ENCODE measurements at regions not wholly inside any gene's neighbourhood (a gene's known extent, or its start where the extent isn't known, plus 50 kb on each side); places are given as distances from the start of the nearest gene placed in this dataset.

- Histone ChIP-seq H3K4me3 (replicated peaks in 1 of 3; ENCODE audit: insufficient read depth in 1 of 3, low read depth in 1 of 3, low read length in 3 of 3) (no peak overlapping the region), H3K27me3 (ENCODE audit: control insufficient read depth in 2 of 2, insufficient read depth in 2 of 2, low read length in 2 of 2) (no peaks in the 10 kb centered on the region), H3K4me1 (ENCODE audit: control insufficient read depth, extremely low read depth, insufficient read depth, low read length) (no peaks in the 10 kb centered on the region), H3K9ac (replicated peaks; ENCODE audit: extremely low read depth, insufficient read depth, low read length) (no peak overlapping the region), H3K36me3 (ENCODE audit: control insufficient read depth in 2 of 2, extremely low read depth in 1 of 2, insufficient read depth in 2 of 2, low read length in 2 of 2) (no peaks in the 10 kb centered on the region), H3K79me2 (ENCODE audit: control insufficient read depth, insufficient read depth, low read length) (no peaks in the 10 kb centered on the region), H3K27ac (ENCODE audit: insufficient read depth, low read depth, low read length) (no peak overlapping the region), H2AFZ (ENCODE audit: low read depth, low read length) (no peak overlapping the region), H3K4me2 (ENCODE audit: insufficient read depth, low read length) (no peak overlapping the region), H3K9me1 (replicated peaks; ENCODE audit: control insufficient read depth, extremely low read depth, insufficient read depth, low read length) (no peaks in the 10 kb centered on the region), H4K20me1 (replicated peaks; ENCODE audit: control insufficient read depth, extremely low read depth, insufficient read depth, low read length) (no peaks in the 10 kb centered on the region), H3K9me3 (replicated peaks; ENCODE audit: control insufficient read depth, insufficient read depth, low read length) (peaks cover 2% of the 10 kb centered on the region)
- no TSS peak for BruUV-seq (replicated peaks)
- intact Hi-C loops (cut with micrococcal nuclease) = no loop called here
- TF ChIP-seq POLR2AphosphoS5 (IDR thresholded peaks at IDR 0.05; ENCODE audit: insufficient read depth, low read depth, low read length) (no peak), GATA2 (IDR thresholded peaks at IDR 0.05; ENCODE audit: insufficient read depth, insufficient read length, low read depth, low read length) (no peak), MYC (IDR thresholded peaks at IDR 0.05; ENCODE audit: low read depth, low read length) (no peak), POLR2A (IDR thresholded peaks at IDR 0.05; ENCODE audit: low read depth, low read length) (no peak)
- CTCF ChIA-PET = no interaction called here
- dilution Hi-C loops (cut with MboI; ENCODE audit: extremely low pct_ligation_motif_present, low sequenced_read_pairs) = no loop called here
- POLR2A ChIA-PET = no interaction called here
- DNase-seq (ENCODE audit: low read depth, low spot score) = no peak
- no peak for FAIRE-seq
These were observed 807.1 kb downstream of the CDH9 start for GRCh38 chr5:26231316-26231715.

- POLR2A ChIA-PET = no interaction called here
- CTCF ChIA-PET = no interaction called here
- FAIRE-seq (no peak), DNase-seq (ENCODE audit: low read depth, low spot score) (no peak)
- H3K4me1 ChIP-seq (ENCODE audit: control insufficient read depth, extremely low read depth, insufficient read depth, low read length) = no peaks in the 10 kb centered on the region
- H3K9me1 ChIP-seq (replicated peaks; ENCODE audit: control insufficient read depth, extremely low read depth, insufficient read depth, low read length) = no peaks in the 10 kb centered on the region
- H3K27ac ChIP-seq (ENCODE audit: insufficient read depth, low read depth, low read length) = no peak overlapping the region
- TF ChIP-seq CTCF (IDR thresholded peaks at IDR 0.05; ENCODE audit: extremely low read depth in 1 of 2, insufficient read depth in 1 of 2, low read depth in 1 of 2, low read length in 2 of 2) (no peak), JUN (IDR thresholded peaks at IDR 0.05; ENCODE audit: borderline replicate concordance, insufficient read depth, insufficient read length, low read depth) (no peak), GATA2 (IDR thresholded peaks at IDR 0.05; ENCODE audit: insufficient read depth, insufficient read length, low read depth, low read length) (no peak), FOS (IDR thresholded peaks at IDR 0.05; ENCODE audit: borderline replicate concordance, insufficient read depth, low read length) (no peak), MAX (IDR thresholded peaks at IDR 0.05; ENCODE audit: insufficient read depth, insufficient read length) (no peak), POLR2A (IDR thresholded peaks at IDR 0.05; ENCODE audit: low read depth, low read length) (no peak), MYC (IDR thresholded peaks at IDR 0.05; ENCODE audit: low read depth, low read length) (no peak), POLR2AphosphoS5 (IDR thresholded peaks at IDR 0.05; ENCODE audit: insufficient read depth, low read depth, low read length) (no peak), EZH2 (IDR thresholded peaks at IDR 0.05; ENCODE audit: borderline replicate concordance, low read depth, low read length, severe bottlenecking) (no peak)
- dilution Hi-C loops (cut with MboI; ENCODE audit: extremely low pct_ligation_motif_present, low sequenced_read_pairs) = no loop called here
- H3K9me3 ChIP-seq (replicated peaks; ENCODE audit: control insufficient read depth, insufficient read depth, low read length) = peaks cover 2% of the 10 kb centered on the region
- no peaks in the 10 kb centered on the region for H3K79me2 ChIP-seq (ENCODE audit: control insufficient read depth, insufficient read depth, low read length)
- H2AFZ ChIP-seq (ENCODE audit: low read depth, low read length) = no peak overlapping the region
- no peak overlapping the region for H3K9ac ChIP-seq (replicated peaks; ENCODE audit: extremely low read depth, insufficient read depth, low read length)
- intact Hi-C loops (cut with micrococcal nuclease) = no loop called here
- no peaks in the 10 kb centered on the region for H3K27me3 ChIP-seq (ENCODE audit: control insufficient read depth in 2 of 2, insufficient read depth in 2 of 2, low read length in 2 of 2)
- no peak overlapping the region for H3K4me2 ChIP-seq (ENCODE audit: insufficient read depth, low read length)
- H4K20me1 ChIP-seq (replicated peaks; ENCODE audit: control insufficient read depth, extremely low read depth, insufficient read depth, low read length) = no peaks in the 10 kb centered on the region
- no peak overlapping the region for H3K4me3 ChIP-seq (replicated peaks in 1 of 3; ENCODE audit: insufficient read depth in 1 of 3, low read depth in 1 of 3, low read length in 3 of 3)
- BruUV-seq (replicated peaks) = no TSS peak
- H3K36me3 ChIP-seq (ENCODE audit: control insufficient read depth in 2 of 2, extremely low read depth in 1 of 2, insufficient read depth in 2 of 2, low read length in 2 of 2) = no peaks in the 10 kb centered on the region
These were observed 808.5 kb downstream of the CDH9 start for GRCh38 chr5:26229848-26230247.
